Psoas muscle (tissue), 7 donors: ENCODE measurements at regions not wholly inside any gene's neighbourhood (a gene's known extent, or its start where the extent isn't known, plus 50 kb on each side); places are given as distances from the start of the nearest gene placed in this dataset.

Source experiments
- ATAC-seq, 4 donors: fragments of 200-7000 bp; cut with Tn5 transposase; one replicate each; pipeline ENCODE4 v1.9.1; 2020; ENCODE audit warnings: moderate library complexity in 3 of 4, mild to moderate bottlenecking in 2 of 4
- DNase-seq, 2 donors: peaks; one replicate each; pipeline ENCODE4 v3.0.0-alpha.2; 2020
- H3K27ac ChIP-seq: fragments of 200-600 bp; one replicate; pipeline ENCODE4 v1.8.0; 2022
- H3K27me3 ChIP-seq, 3 donors: fragments of 200-600 bp in 1 of 3; one replicate each; pipeline versions ENCODE4 v1.6.1 to v1.8.0; 2013 to 2022; ENCODE audit warnings: low read length in 2 of 3, mild to moderate bottlenecking in 2 of 3, moderate library complexity in 1 of 3; ENCODE audit not compliant: insufficient read depth in 3 of 3
- H3K36me3 ChIP-seq, 2 donors: fragments of 200-600 bp in 1 of 2; one replicate each; pipeline versions ENCODE4 v1.6.1 to v1.8.0; 2013 to 2022; ENCODE audit warnings: low read depth in 1 of 2, mild to moderate bottlenecking in 1 of 2, moderate library complexity in 1 of 2; ENCODE audit not compliant: insufficient read depth in 1 of 2
- H3K4me1 ChIP-seq: fragments of 200-600 bp; one replicate; pipeline ENCODE4 v1.8.0; 2022
- H3K4me3 ChIP-seq: fragments of 200-600 bp; one replicate; pipeline ENCODE4 v1.8.0; 2022; ENCODE audit warnings: mild to moderate bottlenecking
- H3K9me3 ChIP-seq: fragments of 200-600 bp; one replicate; pipeline ENCODE4 v1.8.0; 2022
- WGBS, 3 donors: extraction: QIAGEN DNeasy Blood & Tissue Kit; methylation state at CpG; one replicate each; pipeline versions ENCODE4 v1.1.6 to v1.1.7; 2013; 5-methylcytosine and 5-hydroxymethylcytosine counted together
- intact Hi-C, 2 donors: fragments of 100-400 bp; cut with DNase I; formaldehyde crosslinking; loops; one replicate each; pipeline versions ENCODE4 v1.11.0 to v1.14.2; 2022
- TF ChIP-seq, protein P1 (sequence below): fragments of 200-600 bp; IDR thresholded peaks from one replicate; pipeline ENCODE4 v1.8.0; 2022; ENCODE audit warnings: antibody characterized with exemption
- donor health status: healthy with polysubstance abuse.
- donor health status: DM: no; HTN: no; CAD: no; lungs with moderate emphysema.
- donor health status: Bipolar disorder and iron deficiency.
- donor health status: healthy.
- donor health status: DM: yes; HTN: yes; CAD: no.
- donor health status: DM: no; HTN: no; CAD: no.
- donor health status: DM: yes; HTN: yes; CAD: no.

DNA sequence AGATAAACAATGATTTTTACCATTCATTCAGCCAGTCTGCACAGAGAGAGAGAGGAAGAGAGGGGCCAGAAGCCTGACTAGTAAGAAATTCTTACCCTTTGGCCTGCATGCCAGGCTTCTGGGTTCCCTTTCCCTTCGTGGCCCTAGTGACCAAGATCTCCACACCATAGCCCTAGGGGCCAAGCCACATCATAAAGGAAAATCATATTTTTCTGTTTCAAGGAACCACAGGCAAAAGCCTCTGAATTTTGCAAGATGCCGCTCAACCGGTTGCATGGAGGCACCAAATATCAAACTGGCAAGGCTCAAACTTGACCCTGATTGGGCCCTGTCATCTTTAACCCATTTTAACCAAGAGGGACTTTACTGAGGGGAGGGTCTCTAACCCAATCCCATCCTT is 103.1 kb upstream of the SOX13 start:
- no peak for ATAC-seq

DNA sequence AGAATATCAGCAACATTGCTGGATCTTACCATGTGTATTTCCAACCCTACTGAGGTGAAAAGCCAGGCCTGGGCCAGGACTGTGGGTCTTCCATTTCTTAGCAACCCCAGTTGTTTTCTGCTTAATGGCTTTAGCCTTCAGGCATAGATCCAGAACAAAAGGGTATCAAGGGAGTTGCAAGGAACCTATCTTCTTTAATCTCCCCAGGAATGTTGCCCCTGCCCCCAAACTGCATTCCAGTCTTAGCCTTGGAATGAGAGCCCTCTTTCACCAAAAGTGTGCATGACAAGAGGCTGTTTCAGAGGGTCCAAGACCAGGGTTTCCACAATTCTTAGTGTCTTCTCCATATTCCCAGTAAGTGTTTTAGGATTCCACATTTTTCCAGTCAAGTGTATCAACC is 87.9 kb upstream of the SOX13 start:
- Histone ChIP-seq H3K9me3 (no peaks in the 10 kb centered on the region), H3K4me1 (no peaks in the 10 kb centered on the region), H3K4me3 (no peak overlapping the region), H3K27me3 (no peaks in the 10 kb centered on the region), H3K36me3 (no peaks in the 10 kb centered on the region), H3K27ac (no peak overlapping the region)
- TF ChIP-seq, protein P1, sequence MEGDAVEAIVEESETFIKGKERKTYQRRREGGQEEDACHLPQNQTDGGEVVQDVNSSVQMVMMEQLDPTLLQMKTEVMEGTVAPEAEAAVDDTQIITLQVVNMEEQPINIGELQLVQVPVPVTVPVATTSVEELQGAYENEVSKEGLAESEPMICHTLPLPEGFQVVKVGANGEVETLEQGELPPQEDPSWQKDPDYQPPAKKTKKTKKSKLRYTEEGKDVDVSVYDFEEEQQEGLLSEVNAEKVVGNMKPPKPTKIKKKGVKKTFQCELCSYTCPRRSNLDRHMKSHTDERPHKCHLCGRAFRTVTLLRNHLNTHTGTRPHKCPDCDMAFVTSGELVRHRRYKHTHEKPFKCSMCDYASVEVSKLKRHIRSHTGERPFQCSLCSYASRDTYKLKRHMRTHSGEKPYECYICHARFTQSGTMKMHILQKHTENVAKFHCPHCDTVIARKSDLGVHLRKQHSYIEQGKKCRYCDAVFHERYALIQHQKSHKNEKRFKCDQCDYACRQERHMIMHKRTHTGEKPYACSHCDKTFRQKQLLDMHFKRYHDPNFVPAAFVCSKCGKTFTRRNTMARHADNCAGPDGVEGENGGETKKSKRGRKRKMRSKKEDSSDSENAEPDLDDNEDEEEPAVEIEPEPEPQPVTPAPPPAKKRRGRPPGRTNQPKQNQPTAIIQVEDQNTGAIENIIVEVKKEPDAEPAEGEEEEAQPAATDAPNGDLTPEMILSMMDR: no peak
- DNase-seq (no peak), ATAC-seq (no peak)
- intact Hi-C loops: no loop called here

More for the DNA sequence above, 103.1 kb upstream of the SOX13 start:
- no peak for DNase-seq
- intact Hi-C loops: no loop called here
- TF ChIP-seq, protein P1: no peak
- Histone ChIP-seq H3K4me3 (no peak overlapping the region), H3K36me3 (no peaks in the 10 kb centered on the region), H3K9me3 (no peaks in the 10 kb centered on the region), H3K27ac (no peak overlapping the region), H3K27me3 (no peaks in the 10 kb centered on the region), H3K4me1 (peaks cover 3% of the 10 kb centered on the region)
- WGBS, 3 donors: 82 to 90% (median 82%) methylated on average over 3 of the region's 3 CpGs

DNA sequence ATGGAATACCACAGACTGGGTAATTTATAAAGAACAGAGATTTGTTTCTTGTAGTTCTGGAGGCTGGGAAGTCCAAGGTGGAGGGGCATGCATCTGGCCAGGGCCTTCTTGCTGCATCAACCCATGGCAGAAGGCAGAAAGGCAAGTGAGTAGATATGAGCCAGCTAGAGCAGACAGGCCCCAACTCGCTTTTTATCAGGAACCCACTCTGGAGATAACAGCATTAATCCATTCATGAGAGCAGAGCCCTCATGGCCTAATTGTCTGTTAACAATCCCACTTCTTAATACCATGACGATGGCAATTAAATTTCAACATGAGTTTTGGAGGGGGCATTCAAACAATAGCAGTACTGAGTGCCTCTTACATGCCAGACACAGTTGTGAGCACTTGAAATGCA is 87.2 kb upstream of the SOX13 start:
- WGBS, 3 donors: 89 to 93% (median 92%) methylated on average over 2 of the region's 2 CpGs
- Histone ChIP-seq H3K27ac (no peak overlapping the region), H3K36me3 (no peaks in the 10 kb centered on the region), H3K9me3 (no peaks in the 10 kb centered on the region), H3K4me1 (no peaks in the 10 kb centered on the region), H3K27me3 (no peaks in the 10 kb centered on the region), H3K4me3 (no peak overlapping the region)
- no peak for ATAC-seq
- TF ChIP-seq, protein P1: no peak
- intact Hi-C loops: no loop called here
- DNase-seq: no peak

DNA sequence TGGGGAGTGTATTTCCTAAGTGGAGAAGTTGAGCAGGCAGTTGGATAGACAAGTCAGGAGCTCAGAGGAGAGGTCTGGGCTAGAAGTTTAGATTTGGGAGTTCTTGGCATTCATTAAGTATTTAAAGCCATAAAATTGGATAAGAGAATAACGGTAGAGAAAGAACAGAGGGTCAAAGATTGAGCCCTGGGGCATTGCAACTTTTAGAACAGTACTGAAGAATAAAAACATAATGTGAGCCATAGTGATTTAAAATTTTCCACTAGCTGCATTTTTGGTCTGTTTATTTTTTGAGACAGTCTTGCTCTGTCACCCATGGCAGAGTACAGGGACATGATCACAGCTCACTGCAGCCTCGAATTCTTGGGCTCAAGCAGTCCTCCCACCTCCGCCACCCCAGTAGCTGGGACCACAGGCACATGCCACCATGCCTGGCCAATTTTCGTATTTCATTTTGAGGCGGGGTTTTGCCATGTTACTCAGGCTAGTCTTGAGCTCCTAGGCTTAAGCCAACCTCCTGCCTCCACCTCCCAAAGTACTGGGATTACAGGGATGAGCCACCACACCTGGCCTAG is 85.9 kb upstream of the SOX13 start:
- Histone ChIP-seq H3K36me3 (no peaks in the 10 kb centered on the region), H3K27ac (no peak overlapping the region), H3K4me1 (no peaks in the 10 kb centered on the region), H3K4me3 (no peak overlapping the region), H3K27me3 (no peaks in the 10 kb centered on the region), H3K9me3 (no peaks in the 10 kb centered on the region)
- ATAC-seq: no peak
- no peak for DNase-seq
- intact Hi-C loops: no loop called here
- TF ChIP-seq, protein P1: no peak
- WGBS, 3 donors: 71 to 77% (median 73%) methylated on average over 5 of the region's 5 CpGs

- 60 to 66% (median 62%) methylated on average over 8 of the region's 8 CpGs for WGBS, 3 donors
- peaks cover 0 to 5% (median 0%) of the 10 kb centered on the region in 3 donors for H3K27me3 ChIP-seq
- no peak overlapping the region for H3K27ac ChIP-seq
- TF ChIP-seq, protein P1: no peak
- no peaks in the 10 kb centered on the region for H3K9me3 ChIP-seq
- intact Hi-C loops: no loop called here
- no peaks in the 10 kb centered on the region for H3K4me1 ChIP-seq
- DNase-seq (no peak), ATAC-seq (no peak)
- H3K4me3 ChIP-seq: no peak overlapping the region
- no peaks in the 10 kb centered on the region for H3K36me3 ChIP-seq
These were observed 82.8 kb upstream of the SOX13 start for GRCh38 chr1:203990118-203990517.
